H1 (cell line): ENCODE measurements at regions not wholly inside any gene's neighbourhood (a gene's known extent, or its start where the extent isn't known, plus 50 kb on each side); places are given as distances from the start of the nearest gene placed in this dataset.

Source experiments
- CTCF ChIA-PET: fragments of 300-600 bp; sonication (Branson Sonifier 250); formaldehyde crosslinking; loops from one replicate; lab custom pipeline; 2021; ENCODE audit not compliant: partially characterized antibody; lab: Charles Lee
- POLR2A ChIA-PET: fragments of 300-600 bp; sonication (Branson Sonifier 250); formaldehyde crosslinking; loops from one replicate; lab custom pipeline; 2021; ENCODE audit warnings: inconsistent platforms; ENCODE audit not compliant: partially characterized antibody; lab: Charles Lee
- DNase-seq, 2 experiments: peaks; one replicate each; pipeline versions ENCODE4 v3.0.0 to v3.0.0-alpha.2; 2010 to 2022; ENCODE audit warnings: low spot score in 2 of 2, low read depth in 1 of 2, mixed read lengths in 1 of 2
- FAIRE-seq: peaks from 2 replicates; lab custom pipeline; 2011; peaks lifted over from hg19 to GRCh38; lab: Jason Lieb, UNC
- H2AFZ ChIP-seq: 2 replicates; pipeline ENCODE4 v1.8.1; 2012; ENCODE audit warnings: low read length, inconsistent platforms
- H2AK5ac ChIP-seq: 2 replicates; pipeline ENCODE4 v1.6.1; 2013; ENCODE audit warnings: low read depth, low read length
- H2BK120ac ChIP-seq: replicated peaks from 2 replicates; pipeline ENCODE3; 2013; ENCODE audit warnings: low read depth, low read length, inconsistent platforms
- H2BK12ac ChIP-seq: 2 replicates; pipeline ENCODE4 v1.6.1; 2013; ENCODE audit warnings: low read depth, low read length
- H2BK15ac ChIP-seq: 2 replicates; pipeline ENCODE4 v1.6.1; 2013; ENCODE audit warnings: low read length
- H2BK20ac ChIP-seq: 2 replicates; pipeline ENCODE4 v1.6.1; 2013; ENCODE audit warnings: low read length
- H2BK5ac ChIP-seq: 2 replicates; pipeline ENCODE4 v1.6.1; 2013; ENCODE audit warnings: low read depth, low read length
- H3K14ac ChIP-seq: 2 replicates; pipeline ENCODE4 v1.6.1; 2013; ENCODE audit warnings: inconsistent platforms; ENCODE audit not compliant: insufficient read length
- H3K18ac ChIP-seq: 2 replicates; pipeline ENCODE4 v1.6.1; 2013; ENCODE audit warnings: low read length; ENCODE audit errors: extremely low read depth
- H3K23ac ChIP-seq: 2 replicates; pipeline ENCODE4 v1.6.1; 2013; ENCODE audit warnings: inconsistent platforms; ENCODE audit not compliant: insufficient read length
- H3K23me2 ChIP-seq: 2 replicates; pipeline ENCODE4 v1.6.1; 2013; ENCODE audit warnings: low read depth, low read length
- H3K27ac ChIP-seq: 2 replicates; pipeline ENCODE4 v1.6.1; 2011; ENCODE audit warnings: low read depth, low read length, inconsistent platforms
- H3K27me3 ChIP-seq, 4 experiments: replicated peaks in 1 of 4; 1 replicate in 1 of 4; 2 replicates in 3 of 4; pipeline versions ENCODE4 v1.6.1 to v1.8.1; 2011 to 2013; ENCODE audit warnings: low read length in 3 of 4, mild to moderate bottlenecking in 3 of 4, inconsistent platforms in 2 of 4, mixed read lengths in 2 of 4, moderate library complexity in 1 of 4; ENCODE audit not compliant: control insufficient read depth in 3 of 4, insufficient read depth in 3 of 4; ENCODE audit errors: extremely low read depth in 1 of 4
- H3K36me3 ChIP-seq, 4 experiments: 2 replicates each; pipeline versions ENCODE4 v1.6.1 to v1.8.1; 2011 to 2013; ENCODE audit warnings: mild to moderate bottlenecking in 4 of 4, low read length in 3 of 4, moderate library complexity in 2 of 4, control low read depth in 1 of 4, inconsistent platforms in 1 of 4; ENCODE audit not compliant: insufficient read depth in 4 of 4, control insufficient read depth in 2 of 4
- H3K4ac ChIP-seq: replicated peaks from 2 replicates; pipeline ENCODE3; 2013; ENCODE audit warnings: low read length, low read depth, mixed read lengths, inconsistent platforms; ENCODE audit not compliant: insufficient read length
- H3K4me1 ChIP-seq, 4 experiments: replicated peaks in 1 of 4; 1 replicate in 1 of 4; 2 replicates in 3 of 4; pipeline versions ENCODE4 v1.6.1 to v1.8.1; 2011 to 2013; ENCODE audit warnings: low read length in 3 of 4, inconsistent platforms in 2 of 4, mixed read lengths in 1 of 4; ENCODE audit not compliant: insufficient read depth in 4 of 4, control insufficient read depth in 3 of 4
- H3K4me2 ChIP-seq, 2 experiments: 2 replicates each; pipeline versions ENCODE4 v1.6.1 to v1.8.1; 2011 to 2013; ENCODE audit warnings: low read depth in 2 of 2, low read length in 2 of 2, control low read depth in 1 of 2, inconsistent platforms in 1 of 2, mild to moderate bottlenecking in 1 of 2; ENCODE audit not compliant: insufficient read depth in 1 of 2
- H3K4me3 ChIP-seq, 4 experiments: fragments of 200-600, 300-600 bp in 1 of 4; sonication (generic), shearing (Covaris generic), sonication (Bioruptor Twin) in 1 of 4; 2 replicates each; pipeline versions ENCODE4 v1.5.1 to v1.8.1; 2011 to 2016; ENCODE audit warnings: low read length in 4 of 4, low read depth in 3 of 4, control low read depth in 2 of 4, inconsistent platforms in 2 of 4, mild to moderate bottlenecking in 2 of 4, mixed read lengths in 1 of 4, moderate library complexity in 1 of 4; ENCODE audit not compliant: insufficient read depth in 2 of 4; ENCODE audit errors: extremely low read depth in 1 of 4
- H3K56ac ChIP-seq: replicated peaks from 2 replicates; pipeline ENCODE3; 2013; ENCODE audit warnings: low read depth, mild to moderate bottlenecking, mixed read lengths, low read length, inconsistent platforms; ENCODE audit not compliant: insufficient read length
- H3K79me1 ChIP-seq: 2 replicates; pipeline ENCODE4 v1.6.1; 2013; ENCODE audit warnings: low read depth, low read length, control low read depth
- H3K79me2 ChIP-seq, 2 experiments: 2 replicates each; pipeline versions ENCODE4 v1.6.1 to v1.8.1; 2012 to 2013; ENCODE audit warnings: low read length in 2 of 2, mild to moderate bottlenecking in 2 of 2, inconsistent platforms in 1 of 2; ENCODE audit not compliant: insufficient read depth in 2 of 2, control insufficient read depth in 1 of 2
- H3K9ac ChIP-seq, 4 experiments: replicated peaks in 1 of 4; 1 replicate in 1 of 4; 2 replicates in 3 of 4; pipeline versions ENCODE4 v1.6.1 to v1.8.1; 2011 to 2013; ENCODE audit warnings: low read depth in 3 of 4, low read length in 3 of 4, control low read depth in 2 of 4, mild to moderate bottlenecking in 2 of 4, moderate library complexity in 2 of 4, inconsistent platforms in 1 of 4; ENCODE audit errors: extremely low read depth in 1 of 4
- H3K9me3 ChIP-seq, 2 experiments: 2 replicates each; pipeline versions ENCODE4 v1.6.1 to v1.8.1; 2012 to 2013; ENCODE audit warnings: mild to moderate bottlenecking in 2 of 2, moderate library complexity in 2 of 2, control low read depth in 1 of 2, inconsistent platforms in 1 of 2, low read depth in 1 of 2, low read length in 1 of 2, mixed read lengths in 1 of 2; ENCODE audit not compliant: insufficient read depth in 2 of 2
- H4K20me1 ChIP-seq, 2 experiments: replicated peaks in 1 of 2; 2 replicates each; pipeline versions ENCODE3 to v1.8.1; 2011 to 2013; ENCODE audit warnings: inconsistent platforms in 2 of 2, low read length in 2 of 2, mild to moderate bottlenecking in 1 of 2; ENCODE audit not compliant: insufficient read depth in 2 of 2, control insufficient read depth in 1 of 2
- H4K5ac ChIP-seq: 2 replicates; pipeline ENCODE4 v1.6.1; 2013; ENCODE audit warnings: low read length, low read depth, mixed read lengths, inconsistent platforms; ENCODE audit not compliant: insufficient read length
- H4K8ac ChIP-seq: 2 replicates; pipeline ENCODE4 v1.8.0; 2013; ENCODE audit warnings: mild to moderate bottlenecking, moderate library complexity, low read length, inconsistent platforms; ENCODE audit not compliant: insufficient read depth; ENCODE audit errors: extremely low read depth
- H4K91ac ChIP-seq: replicated peaks from 2 replicates; pipeline ENCODE3; 2013; ENCODE audit warnings: low read length, mixed read lengths, inconsistent platforms; ENCODE audit not compliant: insufficient read length
- ASH2L ChIP-seq: fragments of 200-600, 300-600 bp; sonication (generic); IDR thresholded peaks from one replicate; pipeline ENCODE4 v1.7.1; 2017; ENCODE audit warnings: low read length
- CEBPB ChIP-seq: IDR thresholded peaks from 2 replicates; pipeline ENCODE4 v1.6.1; 2012; ENCODE audit warnings: low read depth, low read length
- WGBS, 2 experiments: shearing (Covaris generic) in 1 of 2; methylation state at CpG; one replicate each; pipeline versions ENCODE4 v1.1.6 to v1.1.7; 2013 to 2015; ENCODE audit warnings: low lambda C conversion rate in 2 of 2, mixed read lengths in 2 of 2, inconsistent platforms in 1 of 2, low coverage in 1 of 2, missing lambda C conversion rate in 1 of 2; ENCODE audit not compliant: insufficient replicate concordance in 2 of 2, insufficient coverage in 1 of 2, insufficient read length in 1 of 2; ENCODE audit errors: extremely low coverage in 1 of 2, missing lambda C conversion rate in 1 of 2; 5-methylcytosine and 5-hydroxymethylcytosine counted together

- no peak overlapping the region for H4K91ac ChIP-seq
- no peak overlapping the region for H4K5ac ChIP-seq
- no peaks in the 10 kb centered on the region for H4K20me1 ChIP-seq
- no peak overlapping the region for H3K9ac ChIP-seq
- no peak overlapping the region for H3K23ac ChIP-seq
- no peak overlapping the region for H2BK5ac ChIP-seq
- no peak overlapping the region for H2BK15ac ChIP-seq
- H2BK12ac ChIP-seq, result no peak overlapping the region
- H3K18ac ChIP-seq, result 0 out of 2 replicates have a peak overlapping the region, but pooled peaks have one; percentile 17
- H3K27me3 ChIP-seq, result no peaks in the 10 kb centered on the region
- no peaks in the 10 kb centered on the region for H3K9me3 ChIP-seq
- H4K8ac ChIP-seq, result no peak overlapping the region
- H3K56ac ChIP-seq, result no peak overlapping the region
- TF ChIP-seq CEBPB, result 0 out of 2 replicates have a peak, but pooled peaks have one; percentile 1
- no peak for TF ChIP-seq ASH2L
- DNase-seq (no peak), FAIRE-seq (peak; percentile 60)
- no peak overlapping the region for H3K14ac ChIP-seq
- H3K4me3 ChIP-seq, result 0 out of 8 replicates have a peak overlapping the region, but pooled peaks of 1 of the 4 experiments have one; percentile 3
- no peak overlapping the region for H2BK20ac ChIP-seq
- no peak overlapping the region for H2AK5ac ChIP-seq
- CTCF ChIA-PET, result no interaction called here
- H3K4ac ChIP-seq, result no peak overlapping the region
- no peaks in the 10 kb centered on the region for H3K23me2 ChIP-seq
- H2AFZ ChIP-seq, result no peak overlapping the region
- H3K79me1 ChIP-seq, result no peaks in the 10 kb centered on the region
- no peak overlapping the region for H2BK120ac ChIP-seq
- peak overlapping the region; percentile 17 to 35; a peak in 2 of 4 replicates for H3K4me2 ChIP-seq
- H3K27ac ChIP-seq, result no peak overlapping the region
- H3K79me2 ChIP-seq, result peaks cover 0 to 5% of the 10 kb centered on the region in 2 experiments; a peak in 1 of 4 replicates
- no peaks in the 10 kb centered on the region for H3K36me3 ChIP-seq
- POLR2A ChIA-PET, result no interaction called here
- WGBS, 2 experiments, result 68% methylated on average over 4 of the region's 4 CpGs; no CpG with 5 or more reads in 1 of the 2 experiments
- H3K4me1 ChIP-seq, result peaks cover 5 to 19% (median 12%) of the 10 kb centered on the region in 4 experiments
Observed at GRCh38 chr13:107843281-107843680, 372.1 kb downstream of the LIG4 start.
